ENCODE measurements at regions not wholly inside any gene's neighbourhood (a gene's known extent, or its start where the extent isn't known, plus 50 kb on each side); places are given as distances from the start of the nearest gene placed in this dataset.

DNA sequence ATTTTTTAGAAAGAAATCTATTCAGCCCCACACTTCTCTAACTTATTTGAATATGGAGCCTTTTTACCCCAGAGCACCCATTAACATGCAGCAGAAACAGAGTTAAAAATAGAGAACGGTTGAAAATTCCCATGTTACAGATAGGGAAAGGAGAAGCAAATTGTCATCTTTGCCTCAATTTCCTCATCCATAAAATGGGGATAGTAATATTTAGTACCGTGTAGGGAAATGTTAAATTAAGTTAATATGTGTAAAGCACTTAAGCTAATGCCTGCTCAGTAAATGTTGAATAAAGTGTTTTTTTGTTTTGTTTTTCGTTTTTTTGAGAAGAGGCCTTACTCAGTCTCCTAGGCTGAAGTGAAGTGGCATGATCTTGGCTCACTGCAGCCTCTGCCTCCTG lies 50.3 kb downstream of the NAV1 start:
- H3K4me1 ChIP-seq = peaks cover 21% of the 10 kb centered on the region
- H3K4me3 ChIP-seq (ENCODE audit: low read depth, low read length) = no peak overlapping the region
- H3K9me3 ChIP-seq = no peaks in the 10 kb centered on the region
- no peak for DNase-seq
- H3K36me3 ChIP-seq = no peaks in the 10 kb centered on the region
- TF ChIP-seq, protein P1, sequence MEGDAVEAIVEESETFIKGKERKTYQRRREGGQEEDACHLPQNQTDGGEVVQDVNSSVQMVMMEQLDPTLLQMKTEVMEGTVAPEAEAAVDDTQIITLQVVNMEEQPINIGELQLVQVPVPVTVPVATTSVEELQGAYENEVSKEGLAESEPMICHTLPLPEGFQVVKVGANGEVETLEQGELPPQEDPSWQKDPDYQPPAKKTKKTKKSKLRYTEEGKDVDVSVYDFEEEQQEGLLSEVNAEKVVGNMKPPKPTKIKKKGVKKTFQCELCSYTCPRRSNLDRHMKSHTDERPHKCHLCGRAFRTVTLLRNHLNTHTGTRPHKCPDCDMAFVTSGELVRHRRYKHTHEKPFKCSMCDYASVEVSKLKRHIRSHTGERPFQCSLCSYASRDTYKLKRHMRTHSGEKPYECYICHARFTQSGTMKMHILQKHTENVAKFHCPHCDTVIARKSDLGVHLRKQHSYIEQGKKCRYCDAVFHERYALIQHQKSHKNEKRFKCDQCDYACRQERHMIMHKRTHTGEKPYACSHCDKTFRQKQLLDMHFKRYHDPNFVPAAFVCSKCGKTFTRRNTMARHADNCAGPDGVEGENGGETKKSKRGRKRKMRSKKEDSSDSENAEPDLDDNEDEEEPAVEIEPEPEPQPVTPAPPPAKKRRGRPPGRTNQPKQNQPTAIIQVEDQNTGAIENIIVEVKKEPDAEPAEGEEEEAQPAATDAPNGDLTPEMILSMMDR (IDR thresholded peaks at IDR 0.05; ENCODE audit: low read depth, low read length) = no peak
- no peaks in the 10 kb centered on the region for H3K27me3 ChIP-seq

- H3K9me3 ChIP-seq = no peaks in the 10 kb centered on the region
- H3K27me3 ChIP-seq = no peaks in the 10 kb centered on the region
- H3K4me1 ChIP-seq = peaks cover 24% of the 10 kb centered on the region
- H3K36me3 ChIP-seq = no peaks in the 10 kb centered on the region
- no peak overlapping the region for H3K4me3 ChIP-seq (ENCODE audit: low read depth, low read length)
- TF ChIP-seq, protein P1 (IDR thresholded peaks at IDR 0.05; ENCODE audit: low read depth, low read length) = no peak
- no peak for DNase-seq
Observed at GRCh38 chr1:201590474-201590873, 51.5 kb downstream of the NAV1 start.

DNA sequence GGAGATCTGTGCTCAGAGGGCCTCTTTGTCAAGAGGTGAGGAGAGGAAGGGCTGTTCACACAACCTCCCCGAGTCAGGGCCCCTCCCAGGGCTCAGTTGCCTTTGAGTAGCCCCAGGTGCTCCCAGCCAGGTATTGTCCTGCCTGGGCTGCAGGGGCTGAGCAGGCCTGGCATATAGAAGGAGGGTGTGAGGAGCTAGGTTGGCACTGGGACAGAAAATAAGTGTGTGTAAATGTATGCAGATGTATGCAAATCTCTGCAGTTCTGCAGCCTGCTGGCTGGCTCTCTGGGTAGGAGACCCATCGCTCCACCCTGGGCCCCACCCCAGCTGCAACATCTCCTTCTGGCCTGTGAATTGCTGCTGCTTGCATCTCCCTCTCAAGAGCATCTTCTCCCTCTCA lies 52.4 kb downstream of the NAV1 start:
- Histone ChIP-seq H3K27me3 (no peaks in the 10 kb centered on the region), H3K9me3 (no peaks in the 10 kb centered on the region), H3K36me3 (no peaks in the 10 kb centered on the region), H3K4me1 (peaks cover 24% of the 10 kb centered on the region), H3K4me3 (ENCODE audit: low read depth, low read length) (no peak overlapping the region)
- TF ChIP-seq, protein P1 (IDR thresholded peaks at IDR 0.05; ENCODE audit: low read depth, low read length) = no peak
- no peak for DNase-seq

DNA sequence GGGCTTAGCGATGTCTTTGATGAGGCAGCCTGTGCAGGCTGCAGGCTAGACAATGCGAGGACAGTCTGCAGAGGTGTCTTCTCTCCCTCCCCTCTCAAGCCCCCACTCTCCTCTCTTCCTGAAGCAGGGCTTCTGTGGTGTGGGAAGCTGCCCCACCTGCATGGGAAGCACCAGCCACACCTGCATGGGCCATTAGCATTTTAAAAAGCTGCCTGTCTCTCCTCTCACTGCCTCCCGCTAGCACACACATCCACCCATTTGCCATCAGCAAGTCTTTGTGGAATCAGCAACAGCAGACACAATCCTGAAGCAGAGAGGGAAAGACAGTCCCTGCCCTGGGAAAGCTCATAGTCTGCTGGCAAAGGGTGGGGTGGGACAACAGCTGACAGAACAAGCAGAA lies 53.1 kb downstream of the NAV1 start:
- Histone ChIP-seq H3K4me3 (ENCODE audit: low read depth, low read length) (no peak overlapping the region), H3K36me3 (no peaks in the 10 kb centered on the region), H3K9me3 (no peaks in the 10 kb centered on the region), H3K4me1 (peaks cover 24% of the 10 kb centered on the region), H3K27me3 (no peaks in the 10 kb centered on the region)
- TF ChIP-seq, protein P1 (IDR thresholded peaks at IDR 0.05; ENCODE audit: low read depth, low read length) = no peak
- DNase-seq = no peak

DNA sequence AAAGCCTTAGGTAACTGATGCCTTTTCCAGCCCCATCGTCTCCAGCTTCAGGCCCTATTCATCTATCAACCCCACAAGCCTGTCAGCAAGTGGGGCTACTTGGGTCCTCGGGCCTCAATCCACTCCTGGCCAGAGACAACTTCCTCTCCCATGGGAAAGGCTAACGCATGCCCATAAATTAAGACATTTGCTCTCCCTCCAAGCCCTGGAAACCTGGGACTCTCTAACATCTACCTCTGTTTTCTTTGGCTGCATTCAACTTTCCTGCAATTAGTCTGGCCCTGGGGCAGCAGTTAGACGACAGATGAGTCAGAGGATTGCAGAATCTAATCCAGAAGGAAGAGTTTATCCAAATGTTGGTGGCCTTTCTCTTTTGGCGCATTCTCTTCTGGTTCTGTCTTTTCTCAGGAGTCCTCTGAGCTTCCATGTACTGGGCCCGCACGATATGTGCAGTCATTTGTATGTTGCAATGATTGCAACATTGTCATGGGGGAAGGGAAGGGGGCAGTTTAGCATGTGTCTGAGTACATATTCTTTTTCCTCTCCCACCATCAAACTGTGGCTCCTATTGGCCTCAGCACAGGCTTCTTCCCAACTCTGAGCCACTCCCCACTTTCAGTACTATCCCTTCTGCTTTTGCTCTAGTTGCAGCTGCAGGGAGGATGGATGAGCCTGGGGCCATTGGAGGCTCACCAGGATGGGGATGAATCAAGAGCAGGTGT lies 54.4 kb downstream of the NAV1 start:
- Histone ChIP-seq H3K27me3 (no peaks in the 10 kb centered on the region), H3K36me3 (no peaks in the 10 kb centered on the region), H3K4me1 (peaks cover 30% of the 10 kb centered on the region), H3K4me3 (ENCODE audit: low read depth, low read length) (no peak overlapping the region), H3K9me3 (no peaks in the 10 kb centered on the region)
- DNase-seq = peak; percentile 78
- TF ChIP-seq, protein P1 (IDR thresholded peaks at IDR 0.05; ENCODE audit: low read depth, low read length) = no peak

GRCh38 chr1:201594575-201595245 lies 55.8 kb downstream of the NAV1 start:
- no peak for DNase-seq
- Histone ChIP-seq H3K4me1 (peaks cover 40% of the 10 kb centered on the region), H3K4me3 (ENCODE audit: low read depth, low read length) (no peak overlapping the region), H3K27me3 (no peaks in the 10 kb centered on the region), H3K36me3 (no peaks in the 10 kb centered on the region), H3K9me3 (no peaks in the 10 kb centered on the region)
- TF ChIP-seq, protein P1 (IDR thresholded peaks at IDR 0.05; ENCODE audit: low read depth, low read length) = no peak
